ENCODE measurements at regions not wholly inside any gene's neighbourhood (a gene's known extent, or its start where the extent isn't known, plus 50 kb on each side); places are given as distances from the start of the nearest gene placed in this dataset.

DNA sequence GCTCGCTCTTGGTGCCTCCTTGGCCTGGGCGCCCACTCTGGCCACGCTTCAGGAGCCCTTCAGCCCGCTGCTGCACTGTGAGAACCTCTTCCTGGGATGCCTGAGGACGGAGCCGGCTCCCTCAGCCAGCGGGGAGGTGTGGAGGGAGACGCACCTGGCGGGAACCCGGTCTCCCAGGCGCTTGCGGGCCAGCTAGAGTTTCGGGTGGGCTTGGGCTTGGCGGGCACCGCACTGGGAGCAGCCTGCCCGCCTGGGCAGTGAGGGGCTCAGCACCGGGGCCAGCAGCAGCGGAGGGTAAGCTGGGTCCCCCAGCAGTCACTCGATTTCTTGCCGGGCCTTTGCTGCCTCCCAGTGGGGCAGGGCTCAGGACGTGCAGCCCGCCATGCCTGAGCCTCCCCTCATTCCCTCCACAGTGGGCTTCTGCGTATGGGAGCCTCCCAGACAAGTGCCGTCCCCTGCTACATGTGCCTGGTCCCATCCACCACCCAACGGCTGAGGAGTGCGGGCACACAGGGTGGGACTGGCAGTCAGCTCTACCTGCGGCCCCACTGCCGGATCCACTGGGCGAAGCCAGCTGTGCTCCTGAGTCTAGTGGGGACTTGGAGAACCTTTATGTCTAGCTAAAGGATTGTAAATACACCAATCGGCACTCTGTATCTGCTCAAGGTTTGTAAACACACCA is 708.7 kb downstream of the VGLL3 start (continued):
- TF ChIP-seq KAT7 (CRISPR knock-in tag; IDR thresholded peaks at IDR 0.05; ENCODE audit: borderline replicate concordance) (no peak), ZNF219 (CRISPR knock-in tag; IDR thresholded peaks at IDR 0.05; ENCODE audit: borderline replicate concordance) (no peak), RELA (CRISPR knock-in tag; IDR thresholded peaks at IDR 0.05; ENCODE audit: borderline replicate concordance) (no peak), NFYB (CRISPR knock-in tag; conservative IDR thresholded peaks at IDR 0.05; ENCODE audit: low read depth) (no peak), ATF1 (CRISPR knock-in tag; IDR thresholded peaks at IDR 0.05) (no peak), ZNF138 (CRISPR knock-in tag; conservative IDR thresholded peaks at IDR 0.05) (no peak)
- TF ChIP-seq, protein P1, sequence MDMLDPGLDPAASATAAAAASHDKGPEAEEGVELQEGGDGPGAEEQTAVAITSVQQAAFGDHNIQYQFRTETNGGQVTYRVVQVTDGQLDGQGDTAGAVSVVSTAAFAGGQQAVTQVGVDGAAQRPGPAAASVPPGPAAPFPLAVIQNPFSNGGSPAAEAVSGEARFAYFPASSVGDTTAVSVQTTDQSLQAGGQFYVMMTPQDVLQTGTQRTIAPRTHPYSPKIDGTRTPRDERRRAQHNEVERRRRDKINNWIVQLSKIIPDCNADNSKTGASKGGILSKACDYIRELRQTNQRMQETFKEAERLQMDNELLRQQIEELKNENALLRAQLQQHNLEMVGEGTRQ (CRISPR knock-in tag; IDR thresholded peaks at IDR 0.05), result no peak
- TF ChIP-seq, protein P2, sequence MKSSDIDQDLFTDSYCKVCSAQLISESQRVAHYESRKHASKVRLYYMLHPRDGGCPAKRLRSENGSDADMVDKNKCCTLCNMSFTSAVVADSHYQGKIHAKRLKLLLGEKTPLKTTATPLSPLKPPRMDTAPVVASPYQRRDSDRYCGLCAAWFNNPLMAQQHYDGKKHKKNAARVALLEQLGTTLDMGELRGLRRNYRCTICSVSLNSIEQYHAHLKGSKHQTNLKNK (CRISPR knock-in tag; IDR thresholded peaks at IDR 0.05), result no peak

DNA sequence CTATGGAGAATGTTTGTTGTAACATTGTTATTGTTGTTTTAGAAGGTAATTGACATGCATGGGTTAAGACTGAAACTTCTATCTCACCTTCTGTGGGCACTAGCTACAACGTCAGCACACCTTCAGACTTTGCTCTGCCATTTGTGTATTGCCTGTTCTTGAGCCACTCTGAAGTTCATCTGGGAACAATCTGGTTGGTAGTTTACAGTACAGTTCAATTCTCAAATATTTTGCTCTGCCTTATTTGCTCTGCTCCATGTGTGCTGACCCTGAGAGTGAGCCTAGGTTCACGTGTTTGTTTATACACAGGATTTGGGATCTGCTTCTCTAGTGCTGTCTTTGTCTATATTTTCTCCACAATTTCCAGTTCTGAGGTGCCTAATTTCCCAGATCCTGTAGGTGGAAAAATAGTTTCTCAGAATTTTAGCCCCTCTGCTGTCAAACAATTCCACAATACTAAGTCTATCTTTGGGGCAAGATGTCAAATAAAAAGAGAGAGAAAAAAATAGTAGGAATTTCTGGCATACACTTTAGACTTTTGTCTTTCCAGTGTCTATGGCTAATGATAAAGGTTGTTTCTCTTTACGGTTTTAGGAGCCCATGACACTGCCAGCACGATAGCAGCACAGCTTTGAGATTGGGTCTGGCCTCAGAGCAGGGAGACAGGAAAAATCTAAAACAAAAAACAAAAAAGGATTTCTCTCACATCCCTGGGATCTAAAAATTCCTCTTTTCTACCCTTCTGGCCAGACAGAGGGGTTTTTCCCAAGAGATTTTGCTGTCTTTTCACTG is 721.4 kb downstream of the VGLL3 start:
- Mint-ChIP-seq H3K27ac (no peak overlapping the region), H3K4me3 (no peak overlapping the region), H3K36me3 (peaks cover 5% of the 10 kb centered on the region; the same call in 1 of the 2 replicates), H3K9me3 (peaks cover 9% of the 10 kb centered on the region), H3K4me1 (no peaks in the 10 kb centered on the region), H3K27me3 (ENCODE audit: low read depth) (peaks cover 3% of the 10 kb centered on the region; the same call in 1 of the 2 replicates)
- TF ChIP-seq, protein P3, sequence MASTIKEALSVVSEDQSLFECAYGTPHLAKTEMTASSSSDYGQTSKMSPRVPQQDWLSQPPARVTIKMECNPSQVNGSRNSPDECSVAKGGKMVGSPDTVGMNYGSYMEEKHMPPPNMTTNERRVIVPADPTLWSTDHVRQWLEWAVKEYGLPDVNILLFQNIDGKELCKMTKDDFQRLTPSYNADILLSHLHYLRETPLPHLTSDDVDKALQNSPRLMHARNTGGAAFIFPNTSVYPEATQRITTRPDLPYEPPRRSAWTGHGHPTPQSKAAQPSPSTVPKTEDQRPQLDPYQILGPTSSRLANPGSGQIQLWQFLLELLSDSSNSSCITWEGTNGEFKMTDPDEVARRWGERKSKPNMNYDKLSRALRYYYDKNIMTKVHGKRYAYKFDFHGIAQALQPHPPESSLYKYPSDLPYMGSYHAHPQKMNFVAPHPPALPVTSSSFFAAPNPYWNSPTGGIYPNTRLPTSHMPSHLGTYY (CRISPR knock-in tag; IDR thresholded peaks at IDR 0.05), result no peak
- TF ChIP-seq MYBL2 (CRISPR knock-in tag; IDR thresholded peaks at IDR 0.05), result no peak
- TF ChIP-seq ESRRA (CRISPR knock-in tag; IDR thresholded peaks at IDR 0.05; ENCODE audit: borderline replicate concordance), result no peak
- no peak for TF ChIP-seq EMX1 (CRISPR knock-in tag; IDR thresholded peaks at IDR 0.05)
- TF ChIP-seq, protein P4, sequence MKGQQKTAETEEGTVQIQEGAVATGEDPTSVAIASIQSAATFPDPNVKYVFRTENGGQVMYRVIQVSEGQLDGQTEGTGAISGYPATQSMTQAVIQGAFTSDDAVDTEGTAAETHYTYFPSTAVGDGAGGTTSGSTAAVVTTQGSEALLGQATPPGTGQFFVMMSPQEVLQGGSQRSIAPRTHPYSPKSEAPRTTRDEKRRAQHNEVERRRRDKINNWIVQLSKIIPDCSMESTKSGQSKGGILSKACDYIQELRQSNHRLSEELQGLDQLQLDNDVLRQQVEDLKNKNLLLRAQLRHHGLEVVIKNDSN (CRISPR knock-in tag; IDR thresholded peaks at IDR 0.05), result no peak
- TF ChIP-seq ZNF396 (CRISPR knock-in tag; IDR thresholded peaks at IDR 0.05; ENCODE audit: borderline replicate concordance), result no peak
- no peak for TF ChIP-seq ZNF263 (CRISPR knock-in tag; IDR thresholded peaks at IDR 0.05; ENCODE audit: low read depth)
- TF ChIP-seq, protein P5, sequence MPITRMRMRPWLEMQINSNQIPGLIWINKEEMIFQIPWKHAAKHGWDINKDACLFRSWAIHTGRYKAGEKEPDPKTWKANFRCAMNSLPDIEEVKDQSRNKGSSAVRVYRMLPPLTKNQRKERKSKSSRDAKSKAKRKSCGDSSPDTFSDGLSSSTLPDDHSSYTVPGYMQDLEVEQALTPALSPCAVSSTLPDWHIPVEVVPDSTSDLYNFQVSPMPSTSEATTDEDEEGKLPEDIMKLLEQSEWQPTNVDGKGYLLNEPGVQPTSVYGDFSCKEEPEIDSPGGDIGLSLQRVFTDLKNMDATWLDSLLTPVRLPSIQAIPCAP (CRISPR knock-in tag; IDR thresholded peaks at IDR 0.05), result no peak
- no peak for TF ChIP-seq MXD4 (CRISPR knock-in tag; IDR thresholded peaks at IDR 0.05; ENCODE audit: borderline replicate concordance)
- no peak for TF ChIP-seq CREM (CRISPR knock-in tag; IDR thresholded peaks at IDR 0.05)
- no peak for TF ChIP-seq CBFB (CRISPR knock-in tag; IDR thresholded peaks at IDR 0.05; ENCODE audit: low read depth)
- TF ChIP-seq ELF4 (CRISPR knock-in tag; IDR thresholded peaks at IDR 0.05; ENCODE audit: low read depth), result no peak
- no peak for TF ChIP-seq RORB (CRISPR knock-in tag; IDR thresholded peaks at IDR 0.05)
- no peak for TF ChIP-seq GABPB1 (CRISPR knock-in tag; IDR thresholded peaks at IDR 0.05)
- TF ChIP-seq, protein P6, sequence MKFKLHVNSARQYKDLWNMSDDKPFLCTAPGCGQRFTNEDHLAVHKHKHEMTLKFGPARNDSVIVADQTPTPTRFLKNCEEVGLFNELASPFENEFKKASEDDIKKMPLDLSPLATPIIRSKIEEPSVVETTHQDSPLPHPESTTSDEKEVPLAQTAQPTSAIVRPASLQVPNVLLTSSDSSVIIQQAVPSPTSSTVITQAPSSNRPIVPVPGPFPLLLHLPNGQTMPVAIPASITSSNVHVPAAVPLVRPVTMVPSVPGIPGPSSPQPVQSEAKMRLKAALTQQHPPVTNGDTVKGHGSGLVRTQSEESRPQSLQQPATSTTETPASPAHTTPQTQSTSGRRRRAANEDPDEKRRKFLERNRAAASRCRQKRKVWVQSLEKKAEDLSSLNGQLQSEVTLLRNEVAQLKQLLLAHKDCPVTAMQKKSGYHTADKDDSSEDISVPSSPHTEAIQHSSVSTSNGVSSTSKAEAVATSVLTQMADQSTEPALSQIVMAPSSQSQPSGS (CRISPR knock-in tag; IDR thresholded peaks at IDR 0.05; ENCODE audit: borderline replicate concordance, low read depth), result no peak
- CTCF ChIA-PET, result no interaction called here
- POLR2A ChIA-PET, result no interaction called here
- DNase-seq (ENCODE audit: low spot score), result no peak
- no peak for ATAC-seq

All from WTC11 (cell line).